Left forelimb (tissue), 1 donor: ENCODE measurements at regions not wholly inside any gene's neighbourhood (a gene's known extent, or its start where the extent isn't known, plus 50 kb on each side); places are given as distances from the start of the nearest gene placed in this dataset.
A peak's percentile ranks its signal among the peaks of the same experiment; 100 is the strongest.
"Not testable (repeated sequence)": the region's sequence is repeated elsewhere in the genome, so short reads cannot be mapped to it uniquely, and the experiment has no call there.

Experiments
- DNase-seq: peaks from one replicate; pipeline ENCODE4 v3.0.0-alpha.2; 2018; ENCODE audit warnings: low spot score

DNA sequence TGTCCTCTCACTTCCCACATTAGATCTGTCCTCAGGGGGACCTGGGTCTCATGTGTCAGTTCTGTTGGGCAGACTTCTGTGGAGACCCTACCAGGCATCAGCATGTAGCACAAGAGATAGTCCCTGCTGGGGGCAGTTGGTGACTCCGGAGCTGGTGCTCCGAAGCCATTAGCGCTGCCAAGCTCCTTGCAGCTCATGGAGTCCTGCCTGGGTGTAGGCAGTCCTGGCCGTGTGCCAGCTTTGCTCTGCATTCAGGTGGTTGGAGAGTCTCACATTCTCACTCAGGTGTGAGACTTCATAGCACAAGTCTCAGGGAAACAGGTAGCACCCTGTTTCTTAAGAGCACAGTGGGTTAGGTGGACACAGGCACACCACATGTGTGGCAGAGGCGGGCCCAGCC lies 202.3 kb downstream of the LIPI start:
- not testable (repeated sequence) for DNase-seq

DNA sequence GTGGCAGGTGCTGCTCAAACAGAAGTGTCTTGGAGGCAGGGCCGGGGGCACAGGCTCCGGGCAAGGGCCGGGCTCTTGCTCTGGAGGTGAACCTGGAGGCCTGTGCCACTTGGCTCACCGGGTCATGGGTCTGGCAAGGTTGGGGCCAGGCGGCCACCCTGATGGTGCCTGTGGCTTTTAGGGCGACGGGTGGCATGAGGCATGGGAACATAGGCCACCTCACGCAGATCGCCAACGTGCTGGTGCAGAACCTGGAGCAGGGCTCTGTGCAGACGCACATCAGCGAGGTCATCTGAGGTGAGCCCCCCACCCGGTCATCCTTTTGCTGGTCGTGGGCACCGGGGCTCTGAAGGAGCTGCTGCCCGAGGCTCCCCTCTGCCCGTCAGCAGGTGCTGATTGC lies 202.7 kb downstream of the LIPI start:
- DNase-seq, result peak; percentile 45

DNA sequence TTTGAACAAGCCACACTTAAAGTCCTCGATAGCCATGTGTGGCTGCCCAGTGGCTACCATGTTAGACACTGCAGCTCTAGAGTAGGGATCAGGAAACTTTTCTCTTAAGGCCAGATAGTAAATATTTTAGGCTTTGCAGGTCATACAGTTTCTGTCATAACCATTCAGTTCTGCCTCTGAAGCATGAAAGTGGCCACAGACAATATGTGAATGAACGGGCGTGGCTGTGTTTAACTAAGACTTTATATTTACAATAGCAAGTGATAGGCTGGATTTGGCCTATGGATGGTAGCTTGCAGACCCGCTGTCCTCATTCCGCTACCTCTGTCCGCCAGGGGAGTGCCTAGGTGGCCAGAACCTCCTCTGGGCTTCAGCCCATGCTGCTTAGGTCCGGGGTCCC lies 204.6 kb downstream of the LIPI start:
- DNase-seq, result not testable (repeated sequence)

DNA sequence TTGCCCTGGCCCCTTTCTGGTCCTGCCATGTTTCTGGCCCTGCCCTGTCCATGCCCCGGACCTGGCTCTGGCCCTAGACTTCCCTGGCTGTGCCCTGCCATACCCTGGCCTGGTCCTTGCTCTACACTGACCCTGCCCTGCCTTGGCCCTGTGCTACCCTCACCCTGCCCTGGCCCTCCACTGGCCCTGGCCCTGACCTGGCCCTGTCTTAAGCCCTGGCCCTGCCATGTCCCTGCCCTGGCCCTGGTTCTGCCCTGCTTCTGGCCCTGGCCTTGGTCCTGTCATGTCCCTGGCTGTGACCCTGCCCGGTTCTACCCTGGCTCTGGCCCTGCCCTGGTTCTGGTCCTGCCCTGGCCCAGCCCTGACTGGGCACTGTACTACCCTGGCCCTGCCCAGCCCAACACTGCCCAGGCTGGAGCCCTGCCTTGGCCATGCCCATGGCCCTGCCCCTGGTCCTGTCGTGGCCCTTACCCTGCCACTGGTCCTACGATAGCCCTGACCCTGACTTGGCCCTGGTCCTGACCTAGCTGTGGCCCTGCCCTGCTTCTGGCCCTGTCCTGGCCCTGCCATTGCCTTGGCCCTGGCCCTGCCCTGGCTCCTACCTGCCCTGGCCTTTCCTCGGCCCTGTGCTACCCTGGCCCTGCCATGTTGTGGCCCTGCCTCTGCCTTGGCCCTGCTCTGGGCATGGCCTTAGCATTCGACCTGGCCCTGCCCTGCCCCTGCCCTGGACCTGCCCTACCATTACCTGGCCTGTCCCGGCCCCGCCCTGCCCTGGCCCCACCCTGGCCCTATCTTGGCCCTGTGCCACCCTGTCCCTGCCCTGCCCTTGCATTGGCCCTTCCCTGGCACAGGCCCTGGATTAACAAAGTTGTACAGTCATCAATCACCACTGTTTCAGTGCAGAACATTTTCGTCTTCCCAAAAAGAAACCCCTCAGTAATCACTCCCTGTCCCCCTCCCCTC lies 223.5 kb downstream of the LIPI start:
- DNase-seq, result not testable (repeated sequence)

DNA sequence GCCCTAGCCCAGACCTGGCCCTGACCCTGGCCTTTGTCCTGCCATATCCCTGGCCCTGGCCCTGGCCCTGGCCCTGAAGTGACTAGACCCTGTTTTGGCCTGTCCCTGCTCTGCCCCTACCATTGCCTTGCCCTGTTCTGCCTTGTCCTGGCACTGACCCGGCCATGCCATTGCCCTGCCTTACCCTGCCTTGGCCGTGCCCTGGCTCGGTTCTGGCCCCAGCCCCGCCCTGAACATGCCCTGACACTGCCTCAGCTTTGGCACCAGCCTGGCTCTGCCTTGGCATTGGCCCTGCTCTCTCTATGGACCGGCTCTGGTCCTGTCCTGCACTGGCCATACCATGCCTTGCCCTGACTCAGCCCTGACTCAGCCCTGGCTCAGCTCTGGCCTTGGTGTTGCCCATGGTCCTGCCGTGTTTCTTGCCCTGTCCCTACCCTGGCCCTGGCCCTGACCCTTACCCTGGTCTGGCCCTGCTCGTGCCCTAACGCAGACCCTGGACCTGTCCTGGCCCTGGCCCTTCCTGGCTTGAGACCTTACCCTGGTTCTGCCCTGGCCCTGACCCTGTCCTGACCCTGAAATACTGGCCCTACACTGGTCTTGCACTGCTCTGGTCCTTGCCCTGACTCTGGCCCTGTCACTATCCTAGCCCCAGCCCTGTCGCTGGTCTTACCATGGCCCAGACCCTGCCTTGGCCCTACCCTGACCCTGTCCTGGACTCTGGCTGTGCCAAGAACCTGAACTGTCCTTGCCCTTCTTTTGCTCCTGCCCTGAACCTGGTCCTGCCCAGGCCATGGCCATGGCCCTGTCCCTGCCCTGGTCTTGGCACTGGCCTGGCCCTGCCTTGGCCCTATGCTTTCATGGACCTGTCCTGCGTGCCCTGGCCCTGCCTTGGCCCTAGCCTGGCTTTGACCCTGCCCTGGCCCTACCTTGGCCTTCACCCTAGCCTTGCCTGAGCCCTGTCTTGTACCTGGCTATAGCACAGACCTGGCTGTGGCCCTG lies 224.6 kb downstream of the LIPI start:
- DNase-seq, result not testable (repeated sequence)

DNA sequence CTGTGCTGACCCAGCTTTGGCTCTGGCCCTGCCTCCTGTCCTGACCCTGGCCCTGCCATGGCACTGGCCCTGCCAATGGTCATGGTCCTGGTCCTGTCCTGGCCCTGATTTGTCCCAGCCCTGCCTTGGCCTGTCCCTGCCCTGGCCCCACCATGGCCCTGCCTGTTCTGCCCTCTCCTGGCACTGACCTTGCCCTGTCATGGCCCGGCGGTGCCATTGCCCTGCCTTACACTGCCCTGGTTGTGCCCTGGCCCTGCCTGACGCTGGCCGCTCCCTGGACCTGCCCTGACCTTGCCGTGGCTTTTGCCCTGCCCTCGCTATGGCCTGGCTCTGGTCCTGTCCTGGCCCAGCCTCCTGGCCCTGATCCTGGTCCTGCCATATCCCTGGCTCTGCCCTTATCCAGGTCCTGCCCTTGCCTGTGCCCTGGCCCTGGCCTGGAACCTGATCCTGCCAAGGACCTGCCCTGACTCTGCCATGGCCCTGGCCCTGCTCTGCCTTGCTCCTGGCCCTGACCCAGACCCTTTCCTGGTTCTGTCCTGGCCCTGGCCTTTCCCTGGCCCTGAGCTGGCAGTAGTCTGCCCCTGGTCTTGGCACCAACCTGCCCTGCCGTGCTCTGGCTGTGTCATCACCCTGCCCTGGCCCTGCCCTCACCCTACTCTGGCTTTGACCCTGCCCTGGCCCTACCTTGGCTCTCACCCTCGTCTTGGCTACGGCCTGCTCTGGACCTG lies 225.5 kb downstream of the LIPI start:
- peak; percentile 58 for DNase-seq

DNA sequence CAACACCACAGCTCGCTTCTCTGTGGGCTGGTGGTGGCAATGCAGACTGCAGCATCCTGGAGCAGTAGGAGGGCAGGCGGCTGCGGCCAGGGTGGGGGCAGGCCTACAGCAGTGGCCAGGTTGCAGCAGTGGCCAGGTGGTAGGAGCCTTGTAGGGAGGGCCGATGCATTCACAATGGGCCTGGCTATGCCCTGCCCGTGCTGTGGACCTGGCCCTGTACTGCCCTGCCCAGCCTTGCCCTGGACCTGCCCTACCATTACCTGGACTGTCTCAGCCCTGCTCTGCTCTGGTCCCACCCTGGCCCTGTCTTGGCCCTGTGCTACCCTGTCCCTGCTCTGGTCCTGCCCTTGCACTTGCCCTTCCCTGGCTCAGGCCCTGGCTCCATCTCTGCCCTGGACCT lies 226.0 kb downstream of the LIPI start:
- not testable (repeated sequence) for DNase-seq

DNA sequence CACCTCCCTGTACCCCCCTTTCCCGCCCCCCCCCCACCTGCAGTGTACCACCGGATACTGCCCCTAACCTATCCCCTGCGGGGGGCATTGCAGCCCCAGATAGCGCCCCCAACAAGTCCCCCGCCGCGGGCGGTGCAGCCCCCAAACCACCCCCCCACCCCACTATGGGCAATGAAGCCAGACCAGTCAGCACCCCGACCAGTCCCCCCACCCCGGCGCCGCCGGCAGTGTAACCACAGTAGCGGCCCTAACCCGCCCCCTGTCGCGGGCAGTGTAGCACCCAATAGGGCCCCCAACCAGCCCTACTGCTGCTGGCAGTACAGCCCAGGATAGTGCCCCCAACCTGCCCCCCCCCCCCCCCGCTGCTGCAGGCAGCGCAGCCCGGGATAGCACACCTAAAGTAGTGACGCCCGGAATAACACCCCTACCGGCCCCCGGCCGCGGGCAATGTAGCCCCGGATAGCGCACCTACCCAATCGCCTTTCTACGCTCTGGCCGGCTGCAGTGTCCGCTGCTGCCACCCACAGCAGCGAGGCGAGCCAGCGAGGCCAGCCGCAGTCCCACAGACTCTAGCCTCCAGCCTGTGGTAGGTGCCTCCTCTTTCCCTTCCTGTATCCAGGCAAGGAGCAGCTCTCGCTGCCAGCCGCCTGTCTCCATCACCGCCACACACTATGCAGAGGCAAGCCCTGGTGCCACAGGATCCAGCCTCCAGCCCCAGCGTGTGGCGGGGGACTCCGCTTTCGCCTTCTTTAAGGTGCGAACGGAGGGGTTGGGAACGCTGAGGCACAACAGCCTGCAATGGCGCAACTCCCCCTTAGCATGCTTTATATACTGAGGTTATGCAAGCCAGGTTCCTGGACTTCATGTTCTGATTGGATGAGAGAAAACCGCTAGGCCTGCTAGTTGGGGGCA lies 229.3 kb downstream of the LIPI start:
- not testable (repeated sequence) for DNase-seq

DNA sequence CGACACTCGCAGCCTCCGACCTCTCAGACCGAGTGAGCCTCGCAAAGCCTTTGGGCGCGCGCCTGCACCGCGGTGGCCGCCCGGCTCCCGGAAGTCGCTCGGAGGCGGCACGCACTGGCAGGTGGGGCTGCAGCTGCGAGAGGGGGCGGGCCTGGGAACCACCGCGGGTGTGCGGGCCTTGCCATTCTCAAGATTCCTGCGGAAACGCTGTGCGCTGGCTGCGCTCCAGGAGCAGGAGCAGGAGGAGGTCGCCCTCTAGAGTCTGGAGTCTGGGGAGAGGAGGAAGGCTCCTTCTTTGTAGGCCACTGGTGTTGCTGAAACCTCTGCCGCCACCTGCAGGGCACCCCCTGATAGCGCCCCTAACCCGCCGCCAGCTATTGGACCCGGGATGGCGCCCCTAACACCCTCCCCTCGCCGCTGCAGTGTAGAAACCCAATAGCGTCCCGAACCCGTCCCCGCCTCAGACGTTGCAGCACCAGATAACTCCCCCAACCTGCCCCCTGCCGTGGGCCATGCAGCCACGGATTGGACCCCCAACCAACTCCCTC lies 230.6 kb downstream of the LIPI start:
- not testable (repeated sequence) for DNase-seq

DNA sequence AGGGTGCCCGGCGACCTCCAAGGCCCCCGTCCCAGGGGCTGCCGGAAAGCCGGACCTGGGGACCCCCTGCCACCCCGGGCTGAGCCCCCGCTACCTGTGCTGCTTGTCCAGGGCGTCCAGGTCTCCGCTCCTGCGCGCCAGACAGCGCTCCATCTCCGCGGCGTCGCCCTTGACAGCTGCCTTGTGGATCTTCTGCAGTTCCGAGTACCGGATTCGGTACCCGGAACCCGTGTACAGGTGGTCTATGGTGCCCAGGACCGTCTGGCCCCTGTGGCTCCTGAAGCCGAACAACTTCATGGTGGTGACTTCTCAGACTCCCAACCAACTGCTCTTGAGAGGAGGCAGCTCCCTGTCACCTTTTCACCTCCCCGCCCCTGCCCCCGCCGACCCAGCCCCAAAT lies 231.1 kb downstream of the LIPI start:
- not testable (repeated sequence) for DNase-seq

DNA sequence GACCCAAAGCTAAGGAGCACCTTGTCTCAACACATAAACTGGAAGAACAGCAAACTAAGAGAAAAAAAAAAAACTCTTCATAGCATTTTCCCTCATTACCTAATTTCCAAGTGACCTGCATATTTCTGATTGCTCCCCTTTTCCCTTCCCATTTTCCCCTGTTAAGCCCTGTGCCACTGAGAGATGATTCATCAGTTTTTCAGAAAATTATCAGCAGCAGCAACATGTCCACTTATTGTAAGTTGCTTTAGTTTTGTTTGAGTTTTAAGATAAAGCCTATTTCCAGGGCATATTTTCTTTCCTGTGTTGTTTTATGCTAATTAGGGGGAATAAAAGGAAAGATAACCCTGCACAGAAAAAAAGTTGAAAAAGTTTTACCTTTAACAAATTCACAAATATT lies 236.2 kb downstream of the LIPI start:
- DNase-seq, result not testable (repeated sequence)

DNA sequence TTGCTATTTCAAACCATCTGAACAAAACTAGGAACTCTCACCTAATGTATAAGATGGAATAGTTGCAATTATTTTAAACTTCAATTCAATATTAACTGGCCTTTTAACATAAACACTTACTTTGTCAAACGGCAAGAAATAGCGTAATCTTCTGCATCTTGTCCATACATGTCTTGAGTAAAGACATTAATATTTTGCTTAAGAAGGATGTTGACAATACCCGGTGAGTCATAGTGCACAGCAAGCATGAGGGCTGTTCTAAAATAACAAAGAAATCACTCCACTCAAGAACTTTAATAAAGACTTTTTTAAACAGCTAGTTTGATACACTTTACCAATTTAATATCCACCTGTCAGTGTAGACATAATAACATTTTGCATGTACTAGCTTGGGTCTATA lies 240.9 kb downstream of the LIPI start:
- not testable (repeated sequence) for DNase-seq

DNA sequence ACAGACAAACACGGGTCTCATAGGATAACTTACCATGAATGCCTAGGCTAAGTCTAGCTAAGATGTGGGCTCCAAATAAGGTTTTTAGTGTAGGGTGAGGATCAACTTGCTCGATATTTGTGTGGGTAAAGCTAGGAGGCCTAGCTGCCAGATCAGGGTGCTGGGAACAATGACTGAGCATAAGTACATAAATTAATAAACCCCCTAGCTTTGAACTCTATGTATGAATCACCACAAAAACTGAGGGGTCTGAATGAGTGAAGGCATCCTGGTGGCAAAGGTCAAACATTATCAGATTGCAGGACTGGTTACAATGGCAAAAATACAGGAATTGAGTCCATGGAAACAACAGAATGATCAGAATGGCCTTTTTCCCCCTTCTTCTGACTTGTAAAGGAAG lies 241.8 kb downstream of the LIPI start:
- DNase-seq, result not testable (repeated sequence)

DNA sequence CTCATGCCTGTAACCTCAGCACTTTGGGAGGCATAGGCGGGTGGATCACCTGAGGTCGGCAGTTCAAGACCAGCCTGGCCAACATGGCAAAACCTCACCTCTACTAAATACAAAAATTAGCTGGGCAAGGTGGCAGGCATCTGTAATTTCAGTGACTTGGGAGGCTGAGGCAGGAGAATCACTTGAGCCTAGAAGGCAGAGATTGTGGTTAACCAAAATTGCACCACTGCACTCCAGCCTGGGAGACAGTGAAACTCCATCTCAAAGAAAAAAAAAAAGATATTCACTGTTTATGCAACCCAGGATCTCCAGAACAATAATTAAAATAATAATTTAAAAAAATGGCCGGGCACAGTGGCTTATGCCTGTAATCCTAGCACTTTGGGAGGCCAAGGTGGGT lies 247.5 kb downstream of the LIPI start:
- DNase-seq, result not testable (repeated sequence)

DNA sequence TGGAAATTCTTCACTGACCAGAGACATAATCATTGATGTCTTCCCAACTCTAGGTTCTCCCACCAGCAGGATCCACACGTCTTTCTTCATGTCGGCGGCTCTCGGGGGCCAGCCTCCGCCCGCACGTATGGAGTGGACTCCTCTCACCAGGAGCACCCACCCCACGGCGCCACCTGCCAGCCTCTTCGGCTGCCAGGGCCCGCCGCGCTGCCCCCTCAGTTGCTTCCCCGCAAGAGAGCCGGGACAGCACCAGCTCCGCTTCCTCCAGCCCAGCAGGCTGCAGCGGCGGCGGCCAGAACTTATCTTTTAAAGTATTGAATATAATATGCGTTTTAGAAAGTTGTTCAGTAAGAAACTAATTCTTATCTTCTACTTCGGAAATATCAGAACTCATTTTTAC lies 273.5 kb downstream of the LIPI start:
- no peak for DNase-seq

DNA sequence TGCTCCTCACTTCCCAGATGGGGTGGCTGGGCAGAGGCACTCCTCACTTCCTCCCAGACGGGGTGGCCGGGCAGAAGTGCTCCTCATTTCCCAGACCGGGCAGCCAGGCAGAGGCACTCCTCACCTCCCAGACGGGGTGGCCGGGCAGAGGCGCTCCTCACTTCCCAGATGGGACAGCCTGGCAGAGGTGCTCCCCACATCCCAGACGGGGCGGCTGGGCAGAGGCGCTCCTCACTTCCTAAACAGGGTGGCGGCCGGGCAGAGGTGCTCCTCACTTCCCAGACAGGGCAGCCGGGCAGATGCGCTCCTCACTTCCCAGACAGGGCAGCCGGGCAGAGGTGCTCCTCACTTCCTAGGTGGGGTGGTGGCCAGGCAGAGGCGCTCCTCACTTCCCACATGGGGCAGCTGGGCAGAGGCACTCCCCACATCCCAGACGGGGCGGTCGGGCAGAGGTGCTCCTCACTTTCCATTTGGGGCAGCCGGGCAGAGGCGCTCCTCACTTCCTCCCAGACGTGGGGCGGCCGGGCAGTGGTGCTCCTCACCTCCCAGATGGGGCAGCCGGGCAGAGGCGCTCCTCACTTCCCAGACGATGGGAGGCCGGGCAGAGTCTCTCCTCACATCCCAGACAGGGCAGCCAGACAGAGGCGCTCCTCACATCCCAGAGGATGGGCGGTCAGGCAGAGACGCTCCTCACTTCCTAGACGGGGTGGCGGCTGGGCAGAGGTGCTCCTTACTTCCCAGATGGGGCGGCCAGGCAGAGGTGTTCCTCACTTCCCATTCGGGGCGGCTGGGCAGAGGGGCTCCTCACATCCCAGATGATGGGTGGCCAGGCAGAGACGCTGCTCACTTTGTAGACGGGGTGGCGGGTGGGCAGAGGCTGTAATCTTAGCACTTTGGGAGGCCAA lies 274.5 kb downstream of the LIPI start:
- DNase-seq, result not testable (repeated sequence)

DNA sequence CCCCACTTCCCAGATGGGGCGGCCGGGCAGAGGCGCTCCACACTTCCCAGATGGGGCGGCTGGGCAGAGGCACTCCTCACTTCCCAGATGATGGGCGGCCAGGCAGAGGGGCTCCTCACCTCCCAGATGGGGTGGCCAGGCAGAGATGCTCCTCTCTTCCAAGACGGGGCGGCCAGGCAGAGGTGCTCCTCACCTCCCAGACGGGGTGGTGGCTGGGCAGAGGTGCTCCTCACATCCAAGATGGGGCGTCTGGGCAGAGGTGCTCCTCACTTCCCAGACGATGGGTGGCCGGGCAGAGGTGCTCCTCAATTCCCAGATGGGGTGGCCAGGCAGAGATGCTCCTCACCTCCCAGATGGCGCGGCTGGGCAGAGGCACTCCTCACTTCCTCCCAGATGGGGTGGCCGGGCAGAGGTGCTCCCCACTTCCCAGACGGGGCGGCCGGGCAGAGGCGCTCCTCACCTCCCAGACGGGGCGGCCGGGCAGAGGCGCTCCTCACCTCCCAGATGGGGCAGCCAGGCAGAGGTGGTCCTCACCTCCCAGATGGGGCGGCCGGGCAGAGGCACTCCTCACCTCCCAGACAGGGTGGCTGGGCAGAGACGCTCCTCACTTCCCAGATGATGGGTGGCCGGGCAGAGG lies 275.2 kb downstream of the LIPI start:
- not testable (repeated sequence) for DNase-seq

DNA sequence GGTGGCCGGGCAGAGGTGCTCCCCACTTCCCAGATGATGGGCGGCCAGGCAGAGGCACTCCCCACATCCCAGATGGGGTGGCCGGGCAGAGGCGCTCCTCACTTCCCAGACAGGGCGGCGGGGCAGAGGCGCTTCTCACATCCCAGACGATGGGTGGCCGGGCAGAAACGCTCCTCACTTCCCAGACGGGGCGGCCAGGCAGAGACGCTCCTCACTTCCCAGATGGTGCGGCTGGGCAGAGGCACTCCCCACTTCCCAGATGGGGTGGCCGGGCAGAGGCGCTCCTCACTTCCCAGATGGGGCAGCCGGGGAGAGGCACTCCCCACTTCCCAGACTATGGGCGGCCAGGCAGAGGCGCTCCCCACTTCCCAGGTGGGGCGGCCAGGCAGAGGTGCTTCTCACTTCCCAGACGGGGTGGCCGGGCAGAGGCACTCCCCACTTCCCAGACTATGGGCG lies 275.8 kb downstream of the LIPI start:
- DNase-seq, result not testable (repeated sequence)

DNA sequence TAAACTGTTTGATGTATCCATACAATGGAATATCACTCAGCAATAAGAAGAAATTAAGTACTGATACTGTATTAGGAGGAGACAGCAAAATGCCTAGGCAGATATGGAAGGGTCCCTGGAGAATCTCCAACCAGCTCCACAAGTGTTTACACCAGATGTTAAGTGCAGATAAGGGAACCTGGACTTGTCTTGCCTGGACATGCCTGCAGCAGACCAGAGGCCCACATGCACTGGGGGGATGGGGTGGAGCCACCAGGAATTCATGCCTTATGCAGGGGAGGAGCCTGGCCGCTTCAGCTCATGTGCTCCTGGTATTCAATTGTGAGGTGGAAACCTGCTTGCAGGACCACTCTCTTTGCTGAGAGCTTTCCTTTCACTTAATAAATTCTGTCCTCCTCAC lies 287.6 kb downstream of the LIPI start:
- not testable (repeated sequence) for DNase-seq
